ENCODE measurements at regions not wholly inside any gene's neighbourhood (a gene's known extent, or its start where the extent isn't known, plus 50 kb on each side); places are given as distances from the start of the nearest gene placed in this dataset.

GRCh38 chr15:97747342-97747741 is 213.2 kb upstream of the ARRDC4 start:
- TF ChIP-seq POLR2A (IDR thresholded peaks at IDR 0.05; ENCODE audit: low read depth, low read length) (no peak), MAZ (IDR thresholded peaks at IDR 0.05; ENCODE audit: borderline replicate concordance, low read depth, low read length) (no peak), RCOR1 (IDR thresholded peaks at IDR 0.05; ENCODE audit: insufficient replicate concordance, low read length) (no peak), RFX5 (IDR thresholded peaks at IDR 0.05; ENCODE audit: low read depth, low read length) (no peak), SMC3 (IDR thresholded peaks at IDR 0.05; ENCODE audit: low read depth, low read length) (no peak), RAD21 (IDR thresholded peaks at IDR 0.05; ENCODE audit: low read length) (no peak), USF2 (IDR thresholded peaks at IDR 0.05; ENCODE audit: low read depth, low read length) (no peak)
- TF ChIP-seq, protein P1, sequence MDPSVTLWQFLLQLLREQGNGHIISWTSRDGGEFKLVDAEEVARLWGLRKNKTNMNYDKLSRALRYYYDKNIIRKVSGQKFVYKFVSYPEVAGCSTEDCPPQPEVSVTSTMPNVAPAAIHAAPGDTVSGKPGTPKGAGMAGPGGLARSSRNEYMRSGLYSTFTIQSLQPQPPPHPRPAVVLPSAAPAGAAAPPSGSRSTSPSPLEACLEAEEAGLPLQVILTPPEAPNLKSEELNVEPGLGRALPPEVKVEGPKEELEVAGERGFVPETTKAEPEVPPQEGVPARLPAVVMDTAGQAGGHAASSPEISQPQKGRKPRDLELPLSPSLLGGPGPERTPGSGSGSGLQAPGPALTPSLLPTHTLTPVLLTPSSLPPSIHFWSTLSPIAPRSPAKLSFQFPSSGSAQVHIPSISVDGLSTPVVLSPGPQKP (IDR thresholded peaks at IDR 0.05; ENCODE audit: borderline replicate concordance, low read depth, low read length) = no peak
- TF ChIP-seq, protein P2, sequence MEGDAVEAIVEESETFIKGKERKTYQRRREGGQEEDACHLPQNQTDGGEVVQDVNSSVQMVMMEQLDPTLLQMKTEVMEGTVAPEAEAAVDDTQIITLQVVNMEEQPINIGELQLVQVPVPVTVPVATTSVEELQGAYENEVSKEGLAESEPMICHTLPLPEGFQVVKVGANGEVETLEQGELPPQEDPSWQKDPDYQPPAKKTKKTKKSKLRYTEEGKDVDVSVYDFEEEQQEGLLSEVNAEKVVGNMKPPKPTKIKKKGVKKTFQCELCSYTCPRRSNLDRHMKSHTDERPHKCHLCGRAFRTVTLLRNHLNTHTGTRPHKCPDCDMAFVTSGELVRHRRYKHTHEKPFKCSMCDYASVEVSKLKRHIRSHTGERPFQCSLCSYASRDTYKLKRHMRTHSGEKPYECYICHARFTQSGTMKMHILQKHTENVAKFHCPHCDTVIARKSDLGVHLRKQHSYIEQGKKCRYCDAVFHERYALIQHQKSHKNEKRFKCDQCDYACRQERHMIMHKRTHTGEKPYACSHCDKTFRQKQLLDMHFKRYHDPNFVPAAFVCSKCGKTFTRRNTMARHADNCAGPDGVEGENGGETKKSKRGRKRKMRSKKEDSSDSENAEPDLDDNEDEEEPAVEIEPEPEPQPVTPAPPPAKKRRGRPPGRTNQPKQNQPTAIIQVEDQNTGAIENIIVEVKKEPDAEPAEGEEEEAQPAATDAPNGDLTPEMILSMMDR (conservative IDR thresholded peaks at IDR 0.05; ENCODE audit: low read depth, low read length) = no peak

All from IMR-90 (cell line).